Karpas-422 (cell line): ENCODE measurements at regions not wholly inside any gene's neighbourhood (a gene's known extent, or its start where the extent isn't known, plus 50 kb on each side); places are given as distances from the start of the nearest gene placed in this dataset.
"Not testable (repeated sequence)": the region's sequence is repeated elsewhere in the genome, so short reads cannot be mapped to it uniquely, and the experiment has no call there.

ENCODE experiments used
- DNase-seq: peaks from one replicate; pipeline ENCODE4 v3.0.0-alpha.2; 2015
- H2AFZ ChIP-seq: fragments of 200-600 bp; sonication (generic); 2 replicates; pipeline ENCODE4 v1.6.1; 2014; ENCODE audit warnings: antibody characterized with exemption, low read length, mixed read lengths
- H3K27ac ChIP-seq: fragments of 200-600 bp; sonication (generic); 2 replicates; pipeline ENCODE4 v1.5.1; 2014; ENCODE audit warnings: mild to moderate bottlenecking, low read length, moderate library complexity
- H3K27me3 ChIP-seq: fragments of 200-600 bp; sonication (generic); 2 replicates; pipeline ENCODE4 v1.6.1; 2014; ENCODE audit warnings: low read length, mixed read lengths
- H3K36me3 ChIP-seq: fragments of 200-600 bp; sonication (generic); 2 replicates; pipeline ENCODE4 v1.6.1; 2014; ENCODE audit warnings: low read length, mixed read lengths; ENCODE audit not compliant: insufficient read depth
- H3K4me1 ChIP-seq: fragments of 200-600 bp; sonication (generic); 2 replicates; pipeline ENCODE4 v1.6.1; 2014; ENCODE audit warnings: mild to moderate bottlenecking, low read length, mixed read lengths
- H3K4me2 ChIP-seq: fragments of 200-600 bp; sonication (generic); 2 replicates; pipeline ENCODE4 v1.6.1; 2014; ENCODE audit warnings: low read length, low read depth, mild to moderate bottlenecking; ENCODE audit not compliant: poor library complexity, severe bottlenecking
- H3K4me3 ChIP-seq: fragments of 200-600 bp; sonication (generic); 2 replicates; pipeline ENCODE4 v1.5.1; 2014; ENCODE audit warnings: mild to moderate bottlenecking, antibody characterized with exemption, low read length, mixed read lengths
- H3K79me2 ChIP-seq: fragments of 200-600 bp; sonication (generic); 2 replicates; pipeline ENCODE4 v1.6.1; 2014; ENCODE audit warnings: mild to moderate bottlenecking, low read length, mixed read lengths
- H3K9ac ChIP-seq: fragments of 200-600 bp; sonication (generic); 2 replicates; pipeline ENCODE4 v1.6.0; 2014; ENCODE audit warnings: low read length
- H3K9me2 ChIP-seq: fragments of 200-600 bp; sonication (generic), shearing (Covaris generic); replicated peaks from 2 replicates; pipeline ENCODE4 v1.6.0; 2014; ENCODE audit warnings: mild to moderate bottlenecking, low read length, moderate library complexity; ENCODE audit not compliant: insufficient read depth
- H3K9me3 ChIP-seq: fragments of 300-700, 200-600 bp; sonication (generic); 2 replicates; pipeline ENCODE4 v1.6.1; 2014; ENCODE audit warnings: low read length, mixed read lengths
- H4K20me1 ChIP-seq: fragments of 200-600 bp; sonication (generic); 2 replicates; pipeline ENCODE4 v1.6.1; 2014; ENCODE audit warnings: mild to moderate bottlenecking, antibody characterized with exemption, low read length, low read depth; ENCODE audit not compliant: insufficient read depth

DNA sequence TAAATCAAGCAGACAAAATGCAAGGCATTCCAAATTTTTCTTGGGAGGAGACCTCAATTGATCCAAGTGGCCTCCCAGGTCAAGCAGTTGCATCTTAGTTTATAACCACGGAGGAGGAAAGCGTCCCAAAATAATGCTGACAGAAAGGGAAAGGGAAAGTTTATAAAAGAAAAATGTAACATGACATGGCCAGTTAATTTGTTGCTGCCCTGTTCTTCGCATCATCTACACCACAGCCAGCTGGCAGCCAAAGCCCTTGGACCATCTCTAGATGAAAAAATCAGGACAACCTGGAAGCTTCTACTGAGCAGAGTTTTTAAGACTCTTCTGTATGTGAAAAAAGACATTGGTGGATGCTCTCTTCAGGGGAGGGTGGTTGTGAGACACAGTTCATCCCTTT is 128.8 kb upstream of the FBXL7 start:
- Histone ChIP-seq H3K4me3 (no peak overlapping the region), H3K4me2 (no peak overlapping the region), H3K79me2 (no peaks in the 10 kb centered on the region), H3K9me3 (peaks cover 44% of the 10 kb centered on the region), H3K9me2 (no peaks in the 10 kb centered on the region), H3K4me1 (no peaks in the 10 kb centered on the region), H3K27ac (no peak overlapping the region), H3K9ac (no peak overlapping the region), H4K20me1 (no peaks in the 10 kb centered on the region), H3K36me3 (no peaks in the 10 kb centered on the region), H2AFZ (no peak overlapping the region), H3K27me3 (no peaks in the 10 kb centered on the region)
- DNase-seq: no peak

DNA sequence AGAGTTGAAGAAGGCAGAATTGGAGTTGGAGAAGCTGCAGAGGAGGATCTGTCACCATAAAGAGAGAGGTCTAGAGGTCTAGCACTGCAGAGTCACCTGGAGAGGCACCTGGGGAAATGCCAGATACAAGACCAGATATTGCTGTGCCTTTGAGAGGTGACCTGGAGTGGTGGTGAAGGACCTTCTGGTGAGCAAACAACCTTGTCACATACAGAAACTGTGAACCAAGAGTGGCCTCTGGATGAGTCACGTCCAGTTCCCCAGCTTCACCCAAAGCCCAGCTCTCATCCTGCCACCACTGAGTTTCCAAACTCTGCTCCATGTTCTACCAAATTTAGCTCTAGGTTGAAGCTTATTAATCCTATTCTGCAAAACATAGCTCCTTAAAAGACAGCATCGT is 131.1 kb upstream of the FBXL7 start:
- H3K4me1 ChIP-seq: no peaks in the 10 kb centered on the region
- H4K20me1 ChIP-seq: no peaks in the 10 kb centered on the region
- H3K9ac ChIP-seq: no peak overlapping the region
- H3K27ac ChIP-seq: no peak overlapping the region
- DNase-seq: no peak
- H3K27me3 ChIP-seq: no peaks in the 10 kb centered on the region
- H2AFZ ChIP-seq: no peak overlapping the region
- no peak overlapping the region for H3K4me3 ChIP-seq
- no peaks in the 10 kb centered on the region for H3K79me2 ChIP-seq
- H3K9me2 ChIP-seq: no peaks in the 10 kb centered on the region
- no peak overlapping the region for H3K4me2 ChIP-seq
- H3K9me3 ChIP-seq: peaks cover 39% of the 10 kb centered on the region
- no peaks in the 10 kb centered on the region for H3K36me3 ChIP-seq

DNA sequence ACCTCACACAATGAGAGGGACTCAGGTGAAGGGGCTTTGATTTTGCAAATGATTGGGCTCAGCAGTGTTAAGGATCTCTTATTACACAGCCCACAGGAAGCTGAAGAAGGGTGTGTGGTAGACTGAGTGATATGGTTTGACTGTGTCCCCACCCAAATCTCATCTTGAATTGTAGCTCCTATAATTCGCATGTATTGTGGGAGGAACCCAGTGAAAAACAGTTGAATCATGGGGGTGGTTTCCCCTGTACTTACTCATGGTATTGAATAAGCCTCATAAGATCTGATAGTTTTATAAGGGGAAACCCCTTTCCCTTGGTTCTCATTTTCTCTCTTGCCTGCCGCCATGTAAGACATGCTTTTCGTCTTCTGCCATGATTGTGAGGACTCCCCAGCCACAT is 132.5 kb upstream of the FBXL7 start:
- peaks cover 30% of the 10 kb centered on the region for H3K9me3 ChIP-seq
- H3K4me3 ChIP-seq: no peak overlapping the region
- H3K36me3 ChIP-seq: no peaks in the 10 kb centered on the region
- H3K4me1 ChIP-seq: no peaks in the 10 kb centered on the region
- no peaks in the 10 kb centered on the region for H3K9me2 ChIP-seq
- H3K4me2 ChIP-seq: no peak overlapping the region
- no peaks in the 10 kb centered on the region for H3K79me2 ChIP-seq
- H2AFZ ChIP-seq: no peak overlapping the region
- H3K9ac ChIP-seq: no peak overlapping the region
- no peaks in the 10 kb centered on the region for H3K27me3 ChIP-seq
- H3K27ac ChIP-seq: no peak overlapping the region
- DNase-seq: no peak
- H4K20me1 ChIP-seq: no peaks in the 10 kb centered on the region

DNA sequence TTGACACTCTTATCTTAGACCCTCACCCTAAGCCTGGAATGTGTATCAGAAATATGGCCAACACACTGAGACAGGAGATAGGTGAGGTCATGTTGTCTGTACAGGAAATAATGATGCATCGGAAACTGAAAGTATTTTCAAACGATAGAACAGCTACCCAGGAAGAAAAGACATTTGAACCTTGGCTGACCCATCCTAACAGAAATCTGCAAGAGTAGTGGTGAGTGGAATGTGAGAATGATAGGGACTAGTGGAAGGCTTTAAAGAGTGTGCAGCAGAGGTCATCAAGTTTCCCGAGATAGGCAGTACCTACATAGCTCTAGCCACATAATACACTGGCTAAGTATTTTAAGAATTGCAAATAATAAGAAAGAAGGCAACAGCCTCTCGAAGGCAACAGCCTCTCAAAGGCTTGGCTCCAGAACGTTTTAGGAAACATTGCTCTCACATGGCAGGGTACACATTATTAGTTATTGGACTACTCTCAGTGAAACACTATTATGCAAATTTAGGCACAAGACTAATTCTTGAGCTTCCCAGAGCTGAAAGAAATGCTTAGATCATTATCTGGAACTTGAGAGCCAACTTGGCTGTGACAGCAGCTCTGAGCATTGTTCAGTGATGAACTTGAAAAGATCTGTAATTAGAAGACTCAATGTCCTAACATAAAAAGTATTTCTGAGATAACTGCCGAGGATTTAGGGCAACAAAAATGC is 133.1 kb upstream of the FBXL7 start:
- Histone ChIP-seq H3K27ac (no peak overlapping the region), H3K9me3 (peaks cover 30% of the 10 kb centered on the region), H3K4me1 (no peaks in the 10 kb centered on the region), H3K79me2 (no peaks in the 10 kb centered on the region), H3K9ac (no peak overlapping the region), H2AFZ (no peak overlapping the region), H3K9me2 (no peaks in the 10 kb centered on the region), H3K4me3 (no peak overlapping the region), H4K20me1 (no peaks in the 10 kb centered on the region), H3K36me3 (no peaks in the 10 kb centered on the region), H3K27me3 (no peaks in the 10 kb centered on the region), H3K4me2 (no peak overlapping the region)
- DNase-seq: no peak

DNA sequence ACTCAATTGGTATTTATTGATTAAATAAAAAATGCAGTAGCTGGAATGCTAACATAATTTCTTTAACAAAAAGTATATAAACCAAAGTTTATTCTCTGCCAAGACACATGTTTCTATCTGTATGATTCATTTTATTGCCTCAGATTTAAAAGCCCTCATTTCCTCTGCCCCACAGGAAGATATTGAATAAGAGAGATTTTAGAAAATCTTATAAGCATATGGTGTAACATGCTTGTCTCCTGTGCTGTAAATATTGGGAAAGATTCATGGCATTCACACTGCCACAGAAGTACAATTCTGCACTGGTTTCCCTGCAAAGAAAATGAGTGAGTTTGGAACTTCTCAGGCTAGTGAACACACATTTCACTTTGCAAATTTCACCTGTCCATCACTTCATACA is 134.9 kb upstream of the FBXL7 start:
- H2AFZ ChIP-seq: no peak overlapping the region
- no peaks in the 10 kb centered on the region for H4K20me1 ChIP-seq
- no peaks in the 10 kb centered on the region for H3K9me2 ChIP-seq
- H3K4me2 ChIP-seq: no peak overlapping the region
- H3K79me2 ChIP-seq: no peaks in the 10 kb centered on the region
- H3K9me3 ChIP-seq: peaks cover 22% of the 10 kb centered on the region
- H3K36me3 ChIP-seq: no peaks in the 10 kb centered on the region
- no peak overlapping the region for H3K9ac ChIP-seq
- H3K4me3 ChIP-seq: no peak overlapping the region
- DNase-seq: no peak
- H3K27me3 ChIP-seq: no peaks in the 10 kb centered on the region
- no peak overlapping the region for H3K27ac ChIP-seq
- no peaks in the 10 kb centered on the region for H3K4me1 ChIP-seq

DNA sequence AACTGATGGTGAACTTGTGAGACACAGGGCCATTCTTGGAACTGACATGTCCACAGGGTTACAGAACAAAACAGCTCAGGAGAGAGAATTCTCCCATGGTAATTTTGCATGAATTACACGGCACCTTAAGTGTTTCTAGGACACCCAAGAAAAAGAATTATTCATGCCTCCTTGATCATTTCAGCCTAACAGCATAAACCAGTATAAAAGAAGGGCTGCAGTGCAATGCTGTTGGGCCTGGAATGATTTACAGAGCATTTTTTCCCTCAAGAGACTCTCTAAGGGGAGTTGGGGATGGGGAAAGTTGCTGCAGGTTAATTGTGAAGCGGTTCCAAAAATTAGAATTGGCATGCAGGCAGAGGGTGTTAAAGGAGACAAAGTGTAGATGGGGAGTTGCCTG is 136.4 kb upstream of the FBXL7 start:
- H3K4me3 ChIP-seq: no peak overlapping the region
- H3K27me3 ChIP-seq: no peaks in the 10 kb centered on the region
- H4K20me1 ChIP-seq: no peaks in the 10 kb centered on the region
- H3K79me2 ChIP-seq: no peaks in the 10 kb centered on the region
- no peak for DNase-seq
- H3K9me3 ChIP-seq: peaks cover 18% of the 10 kb centered on the region
- H3K9me2 ChIP-seq: no peaks in the 10 kb centered on the region
- no peak overlapping the region for H3K9ac ChIP-seq
- H3K4me1 ChIP-seq: no peaks in the 10 kb centered on the region
- no peaks in the 10 kb centered on the region for H3K36me3 ChIP-seq
- no peak overlapping the region for H2AFZ ChIP-seq
- no peak overlapping the region for H3K4me2 ChIP-seq
- no peak overlapping the region for H3K27ac ChIP-seq

DNA sequence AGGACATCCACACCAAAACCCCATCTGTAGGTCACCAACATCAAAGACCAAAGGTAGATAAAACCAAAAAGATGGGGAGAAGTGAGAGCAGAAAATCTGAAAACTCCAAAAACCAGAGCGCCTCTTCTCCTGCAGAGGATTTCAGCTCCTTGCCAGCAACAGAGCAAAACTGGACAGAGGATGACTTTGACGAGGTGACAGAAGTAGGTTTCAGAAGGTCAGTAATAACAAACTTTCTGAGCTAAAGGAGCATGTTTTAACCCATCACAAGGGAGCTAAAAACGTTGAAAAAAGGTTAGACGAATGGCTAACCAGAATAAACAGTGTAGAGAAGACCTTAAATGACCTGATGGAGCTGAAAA is 142.9 kb upstream of the FBXL7 start:
- H3K9me3 ChIP-seq: peaks cover 16% of the 10 kb centered on the region
- not testable (repeated sequence) for H3K36me3 ChIP-seq, H3K79me2 ChIP-seq, H3K27me3 ChIP-seq, H3K4me3 ChIP-seq, DNase-seq, H3K9me2 ChIP-seq, H3K4me2 ChIP-seq, H3K9ac ChIP-seq, H3K4me1 ChIP-seq, H2AFZ ChIP-seq, H3K27ac ChIP-seq, H4K20me1 ChIP-seq

DNA sequence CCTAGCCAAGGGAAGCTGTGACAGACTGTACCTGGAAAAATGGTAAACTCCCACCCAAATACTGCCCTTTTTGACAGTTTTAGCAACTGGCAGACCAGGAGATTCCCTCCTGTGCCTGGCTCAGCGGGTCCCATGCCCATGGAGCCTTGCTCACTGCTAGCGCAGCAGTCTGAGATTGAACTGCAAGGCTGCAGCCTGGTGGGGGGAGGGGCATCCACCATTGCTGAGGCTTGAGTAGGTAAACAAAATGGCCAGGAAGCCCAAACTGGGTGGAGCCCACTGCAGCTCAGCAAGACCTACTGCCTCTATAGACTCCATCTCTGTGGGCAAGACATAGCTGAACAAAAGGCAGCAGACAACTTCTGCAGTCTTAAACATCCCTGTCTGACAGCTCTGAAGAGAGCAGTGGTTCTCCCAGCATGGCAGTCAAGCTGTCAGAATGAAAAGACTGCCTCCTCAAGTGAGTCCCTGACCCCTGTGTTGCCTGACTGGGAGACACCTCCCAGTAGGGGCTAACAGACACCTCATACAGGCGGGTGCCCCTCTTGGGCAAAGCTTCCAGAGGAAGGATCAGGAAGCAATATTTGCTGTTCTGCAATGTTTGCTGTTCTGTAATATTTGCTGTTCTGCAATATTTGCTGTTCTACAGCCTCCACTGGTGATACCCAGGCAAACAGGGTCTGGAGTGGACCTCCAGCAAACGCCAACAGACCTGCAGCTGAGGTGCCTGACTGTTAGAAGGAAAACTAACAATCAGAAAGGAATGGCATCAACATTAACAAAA is 143.5 kb upstream of the FBXL7 start:
- not testable (repeated sequence) for H3K27me3 ChIP-seq, H3K79me2 ChIP-seq, H3K4me3 ChIP-seq, H3K36me3 ChIP-seq, DNase-seq, H3K9me2 ChIP-seq, H4K20me1 ChIP-seq, H3K4me2 ChIP-seq, H3K4me1 ChIP-seq, H3K9ac ChIP-seq, H2AFZ ChIP-seq, H3K27ac ChIP-seq
- peaks cover 19% of the 10 kb centered on the region for H3K9me3 ChIP-seq
